H1 (cell line): ENCODE measurements at regions not wholly inside any gene's neighbourhood (a gene's known extent, or its start where the extent isn't known, plus 50 kb on each side); places are given as distances from the start of the nearest gene placed in this dataset.

Experiments used
- CTCF ChIA-PET: fragments of 300-600 bp; sonication (Branson Sonifier 250); formaldehyde crosslinking; loops from one replicate; lab custom pipeline; 2021; ENCODE audit not compliant: partially characterized antibody; lab: Charles Lee
- POLR2A ChIA-PET: fragments of 300-600 bp; sonication (Branson Sonifier 250); formaldehyde crosslinking; loops from one replicate; lab custom pipeline; 2021; ENCODE audit warnings: inconsistent platforms; ENCODE audit not compliant: partially characterized antibody; lab: Charles Lee
- DNase-seq, 2 experiments: peaks; one replicate each; pipeline versions ENCODE4 v3.0.0 to v3.0.0-alpha.2; 2010 to 2022; ENCODE audit warnings: low spot score in 2 of 2, low read depth in 1 of 2, mixed read lengths in 1 of 2
- FAIRE-seq: peaks from 2 replicates; lab custom pipeline; 2011; peaks lifted over from hg19 to GRCh38; lab: Jason Lieb, UNC
- H2AFZ ChIP-seq: 2 replicates; pipeline ENCODE4 v1.8.1; 2012; ENCODE audit warnings: low read length, inconsistent platforms
- H2AK5ac ChIP-seq: 2 replicates; pipeline ENCODE4 v1.6.1; 2013; ENCODE audit warnings: low read depth, low read length
- H2BK120ac ChIP-seq: replicated peaks from 2 replicates; pipeline ENCODE3; 2013; ENCODE audit warnings: low read depth, low read length, inconsistent platforms
- H2BK12ac ChIP-seq: 2 replicates; pipeline ENCODE4 v1.6.1; 2013; ENCODE audit warnings: low read depth, low read length
- H2BK15ac ChIP-seq: 2 replicates; pipeline ENCODE4 v1.6.1; 2013; ENCODE audit warnings: low read length
- H2BK20ac ChIP-seq: 2 replicates; pipeline ENCODE4 v1.6.1; 2013; ENCODE audit warnings: low read length
- H2BK5ac ChIP-seq: 2 replicates; pipeline ENCODE4 v1.6.1; 2013; ENCODE audit warnings: low read depth, low read length
- H3K14ac ChIP-seq: 2 replicates; pipeline ENCODE4 v1.6.1; 2013; ENCODE audit warnings: inconsistent platforms; ENCODE audit not compliant: insufficient read length
- H3K18ac ChIP-seq: 2 replicates; pipeline ENCODE4 v1.6.1; 2013; ENCODE audit warnings: low read length; ENCODE audit errors: extremely low read depth
- H3K23ac ChIP-seq: 2 replicates; pipeline ENCODE4 v1.6.1; 2013; ENCODE audit warnings: inconsistent platforms; ENCODE audit not compliant: insufficient read length
- H3K23me2 ChIP-seq: 2 replicates; pipeline ENCODE4 v1.6.1; 2013; ENCODE audit warnings: low read depth, low read length
- H3K27ac ChIP-seq: 2 replicates; pipeline ENCODE4 v1.6.1; 2011; ENCODE audit warnings: low read depth, low read length, inconsistent platforms
- H3K27me3 ChIP-seq, 4 experiments: replicated peaks in 1 of 4; 1 replicate in 1 of 4; 2 replicates in 3 of 4; pipeline versions ENCODE4 v1.6.1 to v1.8.1; 2011 to 2013; ENCODE audit warnings: low read length in 3 of 4, mild to moderate bottlenecking in 3 of 4, inconsistent platforms in 2 of 4, mixed read lengths in 2 of 4, moderate library complexity in 1 of 4; ENCODE audit not compliant: control insufficient read depth in 3 of 4, insufficient read depth in 3 of 4; ENCODE audit errors: extremely low read depth in 1 of 4
- H3K36me3 ChIP-seq, 4 experiments: 2 replicates each; pipeline versions ENCODE4 v1.6.1 to v1.8.1; 2011 to 2013; ENCODE audit warnings: mild to moderate bottlenecking in 4 of 4, low read length in 3 of 4, moderate library complexity in 2 of 4, control low read depth in 1 of 4, inconsistent platforms in 1 of 4; ENCODE audit not compliant: insufficient read depth in 4 of 4, control insufficient read depth in 2 of 4
- H3K4ac ChIP-seq: replicated peaks from 2 replicates; pipeline ENCODE3; 2013; ENCODE audit warnings: low read length, low read depth, mixed read lengths, inconsistent platforms; ENCODE audit not compliant: insufficient read length
- H3K4me1 ChIP-seq, 4 experiments: replicated peaks in 1 of 4; 1 replicate in 1 of 4; 2 replicates in 3 of 4; pipeline versions ENCODE4 v1.6.1 to v1.8.1; 2011 to 2013; ENCODE audit warnings: low read length in 3 of 4, inconsistent platforms in 2 of 4, mixed read lengths in 1 of 4; ENCODE audit not compliant: insufficient read depth in 4 of 4, control insufficient read depth in 3 of 4
- H3K4me2 ChIP-seq, 2 experiments: 2 replicates each; pipeline versions ENCODE4 v1.6.1 to v1.8.1; 2011 to 2013; ENCODE audit warnings: low read depth in 2 of 2, low read length in 2 of 2, control low read depth in 1 of 2, inconsistent platforms in 1 of 2, mild to moderate bottlenecking in 1 of 2; ENCODE audit not compliant: insufficient read depth in 1 of 2
- H3K4me3 ChIP-seq, 4 experiments: fragments of 200-600, 300-600 bp in 1 of 4; sonication (generic), shearing (Covaris generic), sonication (Bioruptor Twin) in 1 of 4; 2 replicates each; pipeline versions ENCODE4 v1.5.1 to v1.8.1; 2011 to 2016; ENCODE audit warnings: low read length in 4 of 4, low read depth in 3 of 4, control low read depth in 2 of 4, inconsistent platforms in 2 of 4, mild to moderate bottlenecking in 2 of 4, mixed read lengths in 1 of 4, moderate library complexity in 1 of 4; ENCODE audit not compliant: insufficient read depth in 2 of 4; ENCODE audit errors: extremely low read depth in 1 of 4
- H3K56ac ChIP-seq: replicated peaks from 2 replicates; pipeline ENCODE3; 2013; ENCODE audit warnings: low read depth, mild to moderate bottlenecking, mixed read lengths, low read length, inconsistent platforms; ENCODE audit not compliant: insufficient read length
- H3K79me1 ChIP-seq: 2 replicates; pipeline ENCODE4 v1.6.1; 2013; ENCODE audit warnings: low read depth, low read length, control low read depth
- H3K79me2 ChIP-seq, 2 experiments: 2 replicates each; pipeline versions ENCODE4 v1.6.1 to v1.8.1; 2012 to 2013; ENCODE audit warnings: low read length in 2 of 2, mild to moderate bottlenecking in 2 of 2, inconsistent platforms in 1 of 2; ENCODE audit not compliant: insufficient read depth in 2 of 2, control insufficient read depth in 1 of 2
- H3K9ac ChIP-seq, 4 experiments: replicated peaks in 1 of 4; 1 replicate in 1 of 4; 2 replicates in 3 of 4; pipeline versions ENCODE4 v1.6.1 to v1.8.1; 2011 to 2013; ENCODE audit warnings: low read depth in 3 of 4, low read length in 3 of 4, control low read depth in 2 of 4, mild to moderate bottlenecking in 2 of 4, moderate library complexity in 2 of 4, inconsistent platforms in 1 of 4; ENCODE audit errors: extremely low read depth in 1 of 4
- H3K9me3 ChIP-seq, 2 experiments: 2 replicates each; pipeline versions ENCODE4 v1.6.1 to v1.8.1; 2012 to 2013; ENCODE audit warnings: mild to moderate bottlenecking in 2 of 2, moderate library complexity in 2 of 2, control low read depth in 1 of 2, inconsistent platforms in 1 of 2, low read depth in 1 of 2, low read length in 1 of 2, mixed read lengths in 1 of 2; ENCODE audit not compliant: insufficient read depth in 2 of 2
- H4K20me1 ChIP-seq, 2 experiments: replicated peaks in 1 of 2; 2 replicates each; pipeline versions ENCODE3 to v1.8.1; 2011 to 2013; ENCODE audit warnings: inconsistent platforms in 2 of 2, low read length in 2 of 2, mild to moderate bottlenecking in 1 of 2; ENCODE audit not compliant: insufficient read depth in 2 of 2, control insufficient read depth in 1 of 2
- H4K5ac ChIP-seq: 2 replicates; pipeline ENCODE4 v1.6.1; 2013; ENCODE audit warnings: low read length, low read depth, mixed read lengths, inconsistent platforms; ENCODE audit not compliant: insufficient read length
- H4K8ac ChIP-seq: 2 replicates; pipeline ENCODE4 v1.8.0; 2013; ENCODE audit warnings: mild to moderate bottlenecking, moderate library complexity, low read length, inconsistent platforms; ENCODE audit not compliant: insufficient read depth; ENCODE audit errors: extremely low read depth
- H4K91ac ChIP-seq: replicated peaks from 2 replicates; pipeline ENCODE3; 2013; ENCODE audit warnings: low read length, mixed read lengths, inconsistent platforms; ENCODE audit not compliant: insufficient read length
- BRCA1 ChIP-seq: IDR thresholded peaks from 2 replicates; pipeline ENCODE4 v1.6.1; 2012; ENCODE audit warnings: low read depth, low read length, improper control_type of control experiment
- CBX5 ChIP-seq: fragments of 300-800, 300-1000 bp; sonication (generic); IDR thresholded peaks from 2 replicates; pipeline ENCODE4 v1.7.1; 2016; ENCODE audit warnings: antibody characterized with exemption, low read length, low read depth
- CHD1 ChIP-seq: IDR thresholded peaks from 2 replicates; pipeline ENCODE4 v1.6.1; 2012; ENCODE audit warnings: low read depth, low read length, improper control_type of control experiment
- CREB1 ChIP-seq: IDR thresholded peaks from 2 replicates; pipeline ENCODE4 v1.6.1; 2012; ENCODE audit warnings: inconsistent platforms
- E2F6 ChIP-seq: IDR thresholded peaks from 2 replicates; pipeline ENCODE4 v1.6.1; 2012; ENCODE audit warnings: inconsistent platforms
- EGR1 ChIP-seq: IDR thresholded peaks from 2 replicates; pipeline ENCODE4 v1.6.1; 2011; ENCODE audit warnings: low read depth, low read length, borderline replicate concordance
- KDM1A ChIP-seq: fragments of 200-600, 300-600 bp; sonication (generic); IDR thresholded peaks from 2 replicates; pipeline ENCODE4 v1.7.1; 2016; ENCODE audit warnings: mild to moderate bottlenecking, low read length, borderline replicate concordance
- KDM4A ChIP-seq: IDR thresholded peaks from one replicate; pipeline ENCODE4 v1.7.1; 2012; ENCODE audit warnings: low read depth, mild to moderate bottlenecking, moderate library complexity, low read length, inconsistent platforms; ENCODE audit not compliant: severe bottlenecking
- RBBP5 ChIP-seq: IDR thresholded peaks from 2 replicates; pipeline ENCODE4 v1.7.1; 2012; ENCODE audit warnings: low read depth, mild to moderate bottlenecking, inconsistent platforms, low read length, moderate library complexity, borderline replicate concordance
- SIN3A ChIP-seq, 2 experiments: IDR thresholded peaks in 1 of 2; conservative IDR thresholded peaks in 1 of 2; 2 replicates each; pipeline ENCODE4 v1.6.1; 2011 to 2012; ENCODE audit warnings: low read length in 2 of 2, improper control_type of control experiment in 1 of 2, low read depth in 1 of 2, mild to moderate bottlenecking in 1 of 2
- SUZ12 ChIP-seq: fragments of 200-600 bp; sonication (generic); IDR thresholded peaks from 2 replicates; pipeline ENCODE4 v1.6.1; 2012; ENCODE audit warnings: mild to moderate bottlenecking, inconsistent platforms, low read length, moderate library complexity, mixed read lengths
- TAF7 ChIP-seq: optimal IDR thresholded peaks from 2 replicates; pipeline ENCODE3; 2011; ENCODE audit warnings: low read depth, mild to moderate bottlenecking, inconsistent platforms, low read length, moderate library complexity, borderline replicate concordance
- WGBS, 2 experiments: shearing (Covaris generic) in 1 of 2; methylation state at CpG; one replicate each; pipeline versions ENCODE4 v1.1.6 to v1.1.7; 2013 to 2015; ENCODE audit warnings: low lambda C conversion rate in 2 of 2, mixed read lengths in 2 of 2, inconsistent platforms in 1 of 2, low coverage in 1 of 2, missing lambda C conversion rate in 1 of 2; ENCODE audit not compliant: insufficient replicate concordance in 2 of 2, insufficient coverage in 1 of 2, insufficient read length in 1 of 2; ENCODE audit errors: extremely low coverage in 1 of 2, missing lambda C conversion rate in 1 of 2; 5-methylcytosine and 5-hydroxymethylcytosine counted together

DNA sequence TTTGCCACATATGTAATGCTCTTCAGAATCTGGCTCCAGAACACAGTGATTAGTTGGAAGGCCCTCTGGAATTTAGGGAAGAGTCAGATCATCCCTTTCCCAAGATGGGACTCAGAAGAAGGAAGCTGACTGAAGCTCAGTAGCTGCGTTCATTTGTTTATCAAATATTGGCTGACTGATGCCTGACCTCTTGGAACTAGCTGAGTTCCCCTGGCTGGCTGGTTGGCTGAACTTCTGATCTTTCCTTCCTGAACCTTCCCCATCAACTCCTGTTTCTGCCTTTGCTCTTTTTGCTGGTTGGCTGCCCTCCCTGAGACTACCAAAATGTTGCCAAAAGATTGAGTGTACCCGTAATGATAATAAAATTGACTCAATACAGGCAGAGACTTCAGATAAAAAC, 866.5 kb upstream of the INTU start:
- Histone ChIP-seq H2BK12ac (no peak overlapping the region), H2AFZ (no peak overlapping the region), H4K91ac (no peak overlapping the region), H3K9ac (no peak overlapping the region), H3K79me1 (no peaks in the 10 kb centered on the region), H3K4me2 (no peak overlapping the region), H3K9me3 (peaks cover 0 to 9% of the 10 kb centered on the region in 2 experiments; a peak in 1 of 4 replicates), H4K8ac (no peak overlapping the region), H2BK15ac (no peak overlapping the region), H4K5ac (no peak overlapping the region), H3K79me2 (no peaks in the 10 kb centered on the region), H2BK5ac (no peak overlapping the region), H3K4ac (no peak overlapping the region), H2BK120ac (no peak overlapping the region), H3K23me2 (no peaks in the 10 kb centered on the region), H3K27me3 (no peaks in the 10 kb centered on the region), H2AK5ac (no peak overlapping the region), H3K18ac (no peak overlapping the region), H2BK20ac (no peak overlapping the region), H3K56ac (no peak overlapping the region), H3K4me1 (no peaks in the 10 kb centered on the region), H3K14ac (no peak overlapping the region), H3K27ac (no peak overlapping the region), H3K23ac (no peak overlapping the region), H3K4me3 (no peak overlapping the region), H4K20me1 (no peaks in the 10 kb centered on the region), H3K36me3 (no peaks in the 10 kb centered on the region)
- ChIA-PET CTCF (interaction anchor here (0.6 to 0.9 kb wide), 2 partner anchors 13 to 79 kb away, joined by 3 read pairs; no protein-coding TSS in a partner anchor), POLR2A (no interaction called here)
- DNase-seq (no peak), FAIRE-seq (no peak)
- WGBS, 2 experiments = 77% methylated on average over 2 of the region's 2 CpGs; no CpG with 5 or more reads in 1 of the 2 experiments
- TF ChIP-seq E2F6 (no peak), SUZ12 (no peak), RBBP5 (no peak), SIN3A (conservative IDR thresholded peaks at IDR 0.05 in 1 of 2, IDR thresholded peaks at IDR 0.05 in 1 of 2; ENCODE audit: low read depth in 1 of 2, low read length in 2 of 2) (no peak), KDM1A (no peak), KDM4A (no peak), TAF7 (no peak), EGR1 (no peak), CHD1 (no peak), CBX5 (no peak), CREB1 (no peak), BRCA1 (no peak)
